HEK293 (cell line): ENCODE measurements at regions not wholly inside any gene's neighbourhood (a gene's known extent, or its start where the extent isn't known, plus 50 kb on each side); places are given as distances from the start of the nearest gene placed in this dataset.

Experiments used
- CTCF ChIA-PET: fragments of 350-600 bp; formaldehyde crosslinking; extraction: SDS; loops from one replicate; lab custom pipeline; 2021; ENCODE audit warnings: antibody characterized with exemption; lab: Yijun Ruan, JAX
- POLR2A ChIA-PET: fragments of 300-600 bp; formaldehyde crosslinking; extraction: SDS; loops from one replicate; lab custom pipeline; 2020; ENCODE audit warnings: antibody characterized with exemption, inconsistent platforms; lab: Yijun Ruan, JAX
- H3K27ac ChIP-seq: fragments of 200-500 bp; sonication (Bioruptor generic); 2 replicates; pipeline ENCODE4 v1.5.1; 2014; ENCODE audit warnings: low read depth, low read length, control low read depth, inconsistent platforms; ENCODE audit errors: extremely low read depth
- H3K36me3 ChIP-seq, 2 experiments: fragments of 200-500 bp in 1 of 2; sonication (Bioruptor generic) in 1 of 2; 1 replicate in 1 of 2; 2 replicates in 1 of 2; pipeline ENCODE4 v1.5.1; 2014 to 2017; ENCODE audit warnings: inconsistent platforms in 2 of 2, low read length in 2 of 2; ENCODE audit not compliant: control insufficient read depth in 2 of 2, insufficient read depth in 1 of 2
- H3K4me1 ChIP-seq: fragments of 200-500 bp; sonication (Bioruptor generic); 2 replicates; pipeline ENCODE4 v1.5.1; 2014; ENCODE audit warnings: mild to moderate bottlenecking, low read length, inconsistent platforms; ENCODE audit not compliant: control insufficient read depth, insufficient read depth
- H3K4me3 ChIP-seq: 2 replicates; pipeline ENCODE4 v1.5.1; 2011; ENCODE audit warnings: low read depth, mild to moderate bottlenecking, control low read depth, low read length, moderate library complexity
- H3K9me3 ChIP-seq: fragments of 200-500 bp; sonication (Bioruptor generic); 2 replicates; pipeline ENCODE4 v1.5.1; 2014; ENCODE audit warnings: low read depth, low read length, inconsistent platforms; ENCODE audit not compliant: control insufficient read depth, insufficient read depth
- PRDM6 ChIP-seq: fragments of 450-650 bp; formaldehyde crosslinking; IDR thresholded peaks from 2 replicates; pipeline ENCODE4 v1.5.1; 2017; ENCODE audit warnings: missing biosample characterization, missing genetic modification characterization
- REST ChIP-seq: fragments of 450-650 bp; formaldehyde crosslinking; IDR thresholded peaks from 2 replicates; pipeline ENCODE4 v1.5.1; 2016; ENCODE audit warnings: missing biosample characterization, missing genetic modification characterization
- ZNF148 ChIP-seq: fragments of 450-650 bp; formaldehyde crosslinking; IDR thresholded peaks from 2 replicates; pipeline ENCODE4 v1.5.0; 2017; ENCODE audit warnings: missing biosample characterization, missing genetic modification characterization, borderline replicate concordance
- ZNF23 ChIP-seq: fragments of 450-650 bp; formaldehyde crosslinking; IDR thresholded peaks from 2 replicates; pipeline ENCODE4 v1.5.1; 2016; ENCODE audit warnings: missing biosample characterization, missing genetic modification characterization, borderline replicate concordance
- ZNF391 ChIP-seq: fragments of 450-650 bp; formaldehyde crosslinking; IDR thresholded peaks from 2 replicates; pipeline ENCODE4 v1.5.1; 2016; ENCODE audit warnings: low read depth, missing biosample characterization, missing genetic modification characterization, borderline replicate concordance
- ZNF423 ChIP-seq: fragments of 450-650 bp; formaldehyde crosslinking; IDR thresholded peaks from 2 replicates; pipeline ENCODE4 v1.5.1; 2016; ENCODE audit warnings: missing biosample characterization, missing genetic modification characterization
- ZNF488 ChIP-seq: fragments of 450-650 bp; formaldehyde crosslinking; IDR thresholded peaks from 2 replicates; pipeline ENCODE4 v1.5.1; 2016; ENCODE audit warnings: missing biosample characterization, missing genetic modification characterization
- ZNF510 ChIP-seq: fragments of 450-650 bp; formaldehyde crosslinking; IDR thresholded peaks from 2 replicates; pipeline ENCODE4 v1.5.1; 2018; ENCODE audit warnings: mild to moderate bottlenecking, missing genetic modification characterization, missing biosample characterization; ENCODE audit not compliant: insufficient replicate concordance
- ZNF518A ChIP-seq: fragments of 450-650 bp; formaldehyde crosslinking; conservative IDR thresholded peaks from 2 replicates; pipeline ENCODE4 v1.5.1; 2016; ENCODE audit warnings: low read depth, missing biosample characterization, missing genetic modification characterization
- ZNF544 ChIP-seq: fragments of 450-650 bp; formaldehyde crosslinking; IDR thresholded peaks from 2 replicates; pipeline ENCODE4 v1.5.0; 2017; ENCODE audit warnings: missing biosample characterization, missing genetic modification characterization
- ZNF555 ChIP-seq: fragments of 450-650 bp; formaldehyde crosslinking; conservative IDR thresholded peaks from 2 replicates; pipeline ENCODE4 v1.5.1; 2017; ENCODE audit warnings: missing biosample characterization, mild to moderate bottlenecking, missing genetic modification characterization, inconsistent platforms
- ZNF585B ChIP-seq: fragments of 450-650 bp; formaldehyde crosslinking; IDR thresholded peaks from 2 replicates; pipeline ENCODE4 v1.5.1; 2016; ENCODE audit warnings: missing biosample characterization, missing genetic modification characterization
- ZNF600 ChIP-seq: fragments of 450-650 bp; formaldehyde crosslinking; IDR thresholded peaks from 2 replicates; pipeline ENCODE4 v1.5.1; 2016; ENCODE audit warnings: missing biosample characterization, missing genetic modification characterization
- ZNF670 ChIP-seq: fragments of 450-650 bp; formaldehyde crosslinking; IDR thresholded peaks from 2 replicates; pipeline ENCODE4 v1.5.1; 2016; ENCODE audit warnings: missing biosample characterization, missing genetic modification characterization, low read depth
- ZNF768 ChIP-seq: fragments of 450-650 bp; formaldehyde crosslinking; IDR thresholded peaks from 2 replicates; pipeline ENCODE4 v1.5.1; 2018; ENCODE audit warnings: missing biosample characterization, mild to moderate bottlenecking, missing genetic modification characterization
- ZNF777 ChIP-seq: fragments of 450-650 bp; formaldehyde crosslinking; IDR thresholded peaks from 2 replicates; pipeline ENCODE4 v1.5.1; 2017; ENCODE audit warnings: missing biosample characterization, missing genetic modification characterization, borderline replicate concordance
- ZSCAN16 ChIP-seq: fragments of 450-650 bp; formaldehyde crosslinking; IDR thresholded peaks from 2 replicates; pipeline ENCODE4 v1.5.1; 2016; ENCODE audit warnings: missing biosample characterization, missing genetic modification characterization
- ZSCAN4 ChIP-seq: fragments of 450-650 bp; formaldehyde crosslinking; IDR thresholded peaks from 2 replicates; pipeline ENCODE4 v1.5.1; 2017; ENCODE audit warnings: missing biosample characterization, missing genetic modification characterization
- ZSCAN5A ChIP-seq: fragments of 450-650 bp; formaldehyde crosslinking; IDR thresholded peaks from 2 replicates; pipeline ENCODE4 v1.5.1; 2016; ENCODE audit warnings: missing biosample characterization, missing genetic modification characterization
- ZXDB ChIP-seq: fragments of 450-650 bp; formaldehyde crosslinking; IDR thresholded peaks from 2 replicates; pipeline ENCODE4 v1.5.1; 2016; ENCODE audit warnings: missing biosample characterization, missing genetic modification characterization

- Histone ChIP-seq H3K4me1 (no peaks in the 10 kb centered on the region), H3K36me3 (no peaks in the 10 kb centered on the region), H3K27ac (no peak overlapping the region), H3K9me3 (no peaks in the 10 kb centered on the region), H3K4me3 (no peak overlapping the region)
- ChIA-PET POLR2A (no interaction called here), CTCF (no interaction called here)
- TF ChIP-seq ZNF544 (no peak), ZNF518A (tag by site-specific recombination) (no peak), ZNF670 (tag by site-specific recombination) (no peak), ZNF585B (tag by site-specific recombination) (no peak), ZNF768 (no peak), ZNF23 (tag by site-specific recombination) (no peak), ZNF600 (no peak), ZNF555 (tag by site-specific recombination) (no peak), ZXDB (no peak), PRDM6 (tag by site-specific recombination) (no peak), ZNF148 (tag by site-specific recombination) (no peak), ZSCAN4 (tag by site-specific recombination) (no peak), ZNF488 (no peak), REST (tag by site-specific recombination) (no peak), ZNF423 (no peak), ZNF777 (tag by site-specific recombination) (no peak), ZSCAN5A (tag by site-specific recombination) (no peak), ZSCAN16 (tag by site-specific recombination) (no peak), ZNF391 (no peak), ZNF510 (tag by site-specific recombination) (no peak)
Observed at GRCh38 chr13:26485786-26486185, 71.7 kb upstream of the WASF3 start.
